ENCODE measurements at regions not wholly inside any gene's neighbourhood (a gene's known extent, or its start where the extent isn't known, plus 50 kb on each side); places are given as distances from the start of the nearest gene placed in this dataset.
"Not testable (repeated sequence)": the region's sequence is repeated elsewhere in the genome, so short reads cannot be mapped to it uniquely, and the experiment has no call there.

DNA sequence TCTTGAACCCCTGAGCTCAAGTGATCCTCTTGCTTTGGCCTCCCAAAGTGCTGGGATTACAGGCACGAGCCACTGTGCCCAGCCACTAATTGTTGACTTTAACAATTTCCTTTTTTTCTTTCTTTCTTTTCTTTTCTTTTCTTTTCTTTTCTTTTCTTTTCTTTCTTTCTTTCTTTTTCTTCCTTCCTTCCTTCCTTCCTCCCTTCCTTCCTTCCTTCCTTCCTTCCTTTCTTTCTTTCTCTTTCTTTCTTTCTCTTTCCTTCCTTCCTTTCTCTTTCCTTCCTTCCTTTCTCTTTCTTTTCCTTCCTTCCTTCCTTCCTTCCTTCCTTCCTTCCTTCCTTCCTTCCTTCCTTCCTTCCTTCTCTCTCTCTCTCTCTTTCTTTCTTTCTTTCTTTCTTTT is 97.7 kb downstream of the TSN start:
- H3K4me3 ChIP-seq (ENCODE audit: low read length); H3K36me3 ChIP-seq (ENCODE audit: insufficient read depth, low read length); H3K9me3 ChIP-seq (ENCODE audit: low read length); H3K4me1 ChIP-seq (ENCODE audit: low read length); H3K79me2 ChIP-seq (ENCODE audit: low read length); H2AFZ ChIP-seq (ENCODE audit: low read length); H3K4me2 ChIP-seq (ENCODE audit: low read depth, low read length, poor library complexity, severe bottlenecking); H3K27me3 ChIP-seq (ENCODE audit: low read length); H3K9ac ChIP-seq (ENCODE audit: low read length); H3K9me2 ChIP-seq (replicated peaks; ENCODE audit: insufficient read depth, low read length); H4K20me1 ChIP-seq (ENCODE audit: insufficient read depth, low read depth, low read length); DNase-seq; H3K27ac ChIP-seq (ENCODE audit: low read length): not testable (repeated sequence)

DNA sequence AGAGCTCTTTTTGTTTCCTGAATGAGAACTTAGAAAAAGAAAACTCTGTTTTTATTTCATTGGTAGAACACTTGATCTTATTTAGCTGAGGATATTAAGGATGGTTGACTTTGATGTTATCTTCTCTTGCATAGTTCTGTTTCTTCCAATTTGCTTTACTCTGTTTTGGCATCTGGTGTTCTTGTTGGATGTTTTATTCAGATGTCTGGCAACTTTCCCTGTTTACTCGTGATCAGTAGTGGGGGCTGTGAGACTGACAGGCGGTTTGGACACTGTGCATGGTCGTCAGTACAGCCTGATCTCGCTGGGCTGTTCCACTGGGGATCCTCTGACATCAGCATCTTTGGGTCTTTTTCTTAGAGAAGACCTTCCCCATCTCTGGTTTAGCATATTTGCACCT is 100.1 kb downstream of the TSN start:
- H3K4me3 ChIP-seq (ENCODE audit: low read length), result no peak overlapping the region
- no peaks in the 10 kb centered on the region for H3K9me3 ChIP-seq (ENCODE audit: low read length)
- H3K27me3 ChIP-seq (ENCODE audit: low read length), result no peaks in the 10 kb centered on the region
- H3K9me2 ChIP-seq (replicated peaks; ENCODE audit: insufficient read depth, low read length), result no peaks in the 10 kb centered on the region
- no peak overlapping the region for H3K4me2 ChIP-seq (ENCODE audit: low read depth, low read length, poor library complexity, severe bottlenecking)
- no peaks in the 10 kb centered on the region for H3K4me1 ChIP-seq (ENCODE audit: low read length)
- DNase-seq, result no peak
- no peak overlapping the region for H2AFZ ChIP-seq (ENCODE audit: low read length)
- no peaks in the 10 kb centered on the region for H4K20me1 ChIP-seq (ENCODE audit: insufficient read depth, low read depth, low read length)
- H3K27ac ChIP-seq (ENCODE audit: low read length), result no peak overlapping the region
- H3K36me3 ChIP-seq (ENCODE audit: insufficient read depth, low read length), result no peaks in the 10 kb centered on the region
- H3K79me2 ChIP-seq (ENCODE audit: low read length), result no peaks in the 10 kb centered on the region
- no peak overlapping the region for H3K9ac ChIP-seq (ENCODE audit: low read length)

DNA sequence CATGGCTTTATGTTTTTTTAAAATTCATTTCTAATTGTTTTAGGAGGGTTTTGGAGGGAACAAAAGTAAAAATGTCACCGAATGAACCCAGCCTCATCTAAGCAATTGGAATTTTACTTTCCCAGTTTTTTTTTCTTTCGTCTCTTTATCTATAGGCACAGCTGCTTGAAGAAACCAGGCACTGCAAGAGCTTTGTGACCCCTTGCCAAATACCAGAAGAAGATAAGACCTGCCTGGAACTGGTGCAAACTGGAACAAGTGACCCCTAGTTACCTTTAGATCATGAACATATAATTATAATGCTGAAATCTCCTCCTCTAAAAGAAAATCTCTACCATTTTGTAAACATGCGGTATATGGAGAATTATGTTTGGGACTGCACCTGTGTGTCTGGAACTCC is 100.9 kb downstream of the TSN start:
- H3K79me2 ChIP-seq (ENCODE audit: low read length), result no peaks in the 10 kb centered on the region
- H3K36me3 ChIP-seq (ENCODE audit: insufficient read depth, low read length), result no peaks in the 10 kb centered on the region
- H3K9me2 ChIP-seq (replicated peaks; ENCODE audit: insufficient read depth, low read length), result no peaks in the 10 kb centered on the region
- no peaks in the 10 kb centered on the region for H3K9me3 ChIP-seq (ENCODE audit: low read length)
- no peaks in the 10 kb centered on the region for H3K27me3 ChIP-seq (ENCODE audit: low read length)
- H3K4me1 ChIP-seq (ENCODE audit: low read length), result no peaks in the 10 kb centered on the region
- H3K9ac ChIP-seq (ENCODE audit: low read length), result no peak overlapping the region
- DNase-seq, result no peak
- H3K27ac ChIP-seq (ENCODE audit: low read length), result no peak overlapping the region
- no peak overlapping the region for H2AFZ ChIP-seq (ENCODE audit: low read length)
- H3K4me2 ChIP-seq (ENCODE audit: low read depth, low read length, poor library complexity, severe bottlenecking), result no peak overlapping the region
- H3K4me3 ChIP-seq (ENCODE audit: low read length), result no peak overlapping the region
- no peaks in the 10 kb centered on the region for H4K20me1 ChIP-seq (ENCODE audit: insufficient read depth, low read depth, low read length)

DNA sequence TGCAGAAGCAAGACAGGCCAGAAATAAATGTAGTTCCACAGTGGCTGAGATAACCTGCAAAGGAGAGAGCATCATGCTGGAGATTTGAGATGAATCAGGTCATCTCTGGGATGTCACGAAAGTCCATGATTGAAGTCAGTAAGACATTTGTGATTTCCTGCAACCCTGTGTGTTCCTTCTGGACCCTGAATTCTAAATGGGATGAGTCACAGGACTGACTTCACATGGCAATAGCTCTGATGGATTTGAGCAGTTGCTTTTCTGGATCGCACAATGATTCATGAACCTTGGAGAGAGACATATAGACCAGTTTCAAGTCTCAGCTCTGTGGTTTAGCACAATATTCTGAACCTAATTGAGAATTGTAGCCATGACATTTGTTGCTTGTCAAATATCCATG is 102.9 kb downstream of the TSN start:
- Histone ChIP-seq H3K27ac (ENCODE audit: low read length) (no peak overlapping the region), H3K4me1 (ENCODE audit: low read length) (no peaks in the 10 kb centered on the region), H3K9me3 (ENCODE audit: low read length) (no peaks in the 10 kb centered on the region), H3K9me2 (replicated peaks; ENCODE audit: insufficient read depth, low read length) (no peaks in the 10 kb centered on the region), H3K9ac (ENCODE audit: low read length) (no peak overlapping the region), H3K36me3 (ENCODE audit: insufficient read depth, low read length) (no peaks in the 10 kb centered on the region), H2AFZ (ENCODE audit: low read length) (no peak overlapping the region), H3K4me2 (ENCODE audit: low read depth, low read length, poor library complexity, severe bottlenecking) (no peak overlapping the region), H3K79me2 (ENCODE audit: low read length) (no peaks in the 10 kb centered on the region), H3K27me3 (ENCODE audit: low read length) (no peaks in the 10 kb centered on the region), H3K4me3 (ENCODE audit: low read length) (no peak overlapping the region), H4K20me1 (ENCODE audit: insufficient read depth, low read depth, low read length) (no peaks in the 10 kb centered on the region)
- DNase-seq, result no peak

- Histone ChIP-seq H4K20me1 (ENCODE audit: insufficient read depth, low read depth, low read length) (no peaks in the 10 kb centered on the region), H3K9me2 (replicated peaks; ENCODE audit: insufficient read depth, low read length) (no peaks in the 10 kb centered on the region), H3K27ac (ENCODE audit: low read length) (no peak overlapping the region), H2AFZ (ENCODE audit: low read length) (no peak overlapping the region), H3K79me2 (ENCODE audit: low read length) (no peaks in the 10 kb centered on the region), H3K4me2 (ENCODE audit: low read depth, low read length, poor library complexity, severe bottlenecking) (no peak overlapping the region), H3K4me1 (ENCODE audit: low read length) (no peaks in the 10 kb centered on the region), H3K4me3 (ENCODE audit: low read length) (no peak overlapping the region), H3K9me3 (ENCODE audit: low read length) (no peaks in the 10 kb centered on the region), H3K9ac (ENCODE audit: low read length) (no peak overlapping the region), H3K36me3 (ENCODE audit: insufficient read depth, low read length) (no peaks in the 10 kb centered on the region), H3K27me3 (ENCODE audit: low read length) (no peaks in the 10 kb centered on the region)
- no peak for DNase-seq
Observed at GRCh38 chr2:121858847-121859246, 103.4 kb downstream of the TSN start.

- Histone ChIP-seq H3K36me3 (ENCODE audit: insufficient read depth, low read length) (no peaks in the 10 kb centered on the region), H3K9me3 (ENCODE audit: low read length) (no peaks in the 10 kb centered on the region), H3K79me2 (ENCODE audit: low read length) (no peaks in the 10 kb centered on the region), H3K27ac (ENCODE audit: low read length) (no peak overlapping the region), H3K27me3 (ENCODE audit: low read length) (no peaks in the 10 kb centered on the region), H3K4me3 (ENCODE audit: low read length) (no peak overlapping the region), H4K20me1 (ENCODE audit: insufficient read depth, low read depth, low read length) (no peaks in the 10 kb centered on the region), H3K4me2 (ENCODE audit: low read depth, low read length, poor library complexity, severe bottlenecking) (no peak overlapping the region), H3K4me1 (ENCODE audit: low read length) (no peaks in the 10 kb centered on the region), H3K9me2 (replicated peaks; ENCODE audit: insufficient read depth, low read length) (no peaks in the 10 kb centered on the region), H3K9ac (ENCODE audit: low read length) (no peak overlapping the region), H2AFZ (ENCODE audit: low read length) (no peak overlapping the region)
- DNase-seq, result no peak
Observed at GRCh38 chr2:121860033-121860757, 104.7 kb downstream of the TSN start.

- no peak overlapping the region for H3K4me3 ChIP-seq (ENCODE audit: low read length)
- H3K36me3 ChIP-seq (ENCODE audit: insufficient read depth, low read length), result no peaks in the 10 kb centered on the region
- H3K27me3 ChIP-seq (ENCODE audit: low read length), result no peaks in the 10 kb centered on the region
- H3K27ac ChIP-seq (ENCODE audit: low read length), result no peak overlapping the region
- H2AFZ ChIP-seq (ENCODE audit: low read length), result no peak overlapping the region
- H3K79me2 ChIP-seq (ENCODE audit: low read length), result no peaks in the 10 kb centered on the region
- DNase-seq, result no peak
- H3K9me3 ChIP-seq (ENCODE audit: low read length), result no peaks in the 10 kb centered on the region
- no peaks in the 10 kb centered on the region for H4K20me1 ChIP-seq (ENCODE audit: insufficient read depth, low read depth, low read length)
- no peaks in the 10 kb centered on the region for H3K4me1 ChIP-seq (ENCODE audit: low read length)
- no peaks in the 10 kb centered on the region for H3K9me2 ChIP-seq (replicated peaks; ENCODE audit: insufficient read depth, low read length)
- H3K4me2 ChIP-seq (ENCODE audit: low read depth, low read length, poor library complexity, severe bottlenecking), result no peak overlapping the region
- H3K9ac ChIP-seq (ENCODE audit: low read length), result no peak overlapping the region
Observed at GRCh38 chr2:121860758-121861227, 105.3 kb downstream of the TSN start.

DNA sequence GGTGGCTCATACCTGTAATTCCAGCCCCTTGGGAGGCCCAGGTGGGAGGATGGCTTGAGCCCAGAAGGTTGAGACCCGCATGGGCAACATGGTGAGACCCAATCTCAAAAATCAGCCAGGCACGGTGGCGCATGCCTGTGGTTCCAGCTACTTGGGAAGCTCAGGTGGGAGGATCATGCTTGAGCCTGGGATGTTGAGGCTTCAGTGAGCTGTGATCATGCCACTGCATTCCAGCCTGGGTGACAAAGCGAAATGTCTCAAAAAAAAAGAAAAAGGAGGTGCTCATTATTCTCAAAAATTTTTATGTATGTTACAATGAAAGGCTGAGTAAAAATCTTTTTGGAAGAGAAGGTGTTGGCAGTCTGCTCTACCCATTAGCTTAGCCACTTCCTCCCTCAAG is 106.8 kb downstream of the TSN start:
- Histone ChIP-seq H3K27me3 (ENCODE audit: low read length) (no peaks in the 10 kb centered on the region), H3K9ac (ENCODE audit: low read length) (no peak overlapping the region), H3K4me2 (ENCODE audit: low read depth, low read length, poor library complexity, severe bottlenecking) (no peak overlapping the region), H3K4me3 (ENCODE audit: low read length) (no peak overlapping the region), H4K20me1 (ENCODE audit: insufficient read depth, low read depth, low read length) (no peaks in the 10 kb centered on the region), H2AFZ (ENCODE audit: low read length) (no peak overlapping the region), H3K79me2 (ENCODE audit: low read length) (no peaks in the 10 kb centered on the region), H3K36me3 (ENCODE audit: insufficient read depth, low read length) (no peaks in the 10 kb centered on the region), H3K27ac (ENCODE audit: low read length) (no peak overlapping the region), H3K4me1 (ENCODE audit: low read length) (no peaks in the 10 kb centered on the region), H3K9me2 (replicated peaks; ENCODE audit: insufficient read depth, low read length) (no peaks in the 10 kb centered on the region), H3K9me3 (ENCODE audit: low read length) (no peaks in the 10 kb centered on the region)
- DNase-seq, result no peak
